B cell (primary cell): ENCODE measurements at regions not wholly inside any gene's neighbourhood (a gene's known extent, or its start where the extent isn't known, plus 50 kb on each side); places are given as distances from the start of the nearest gene placed in this dataset.

Experiments used
- ATAC-seq: fragments of 200-7000 bp; cut with Tn5 transposase; one replicate; pipeline ENCODE4 v1.10.0; 2021; ENCODE audit warnings: low read depth, mild to moderate bottlenecking, moderate number of reproducible peaks, moderate library complexity
- CTCF ChIA-PET: fragments of 350-600 bp; sonication (Branson Sonifier 250); formaldehyde crosslinking; loops from one replicate; lab custom pipeline; 2021; ENCODE audit warnings: antibody characterized with exemption, inconsistent platforms; lab: Charles Lee
- POLR2A ChIA-PET: fragments of 350-600 bp; sonication (Branson Sonifier 250); formaldehyde crosslinking; loops from one replicate; lab custom pipeline; 2021; ENCODE audit warnings: antibody characterized with exemption; lab: Charles Lee
- DNase-seq: peaks from one replicate; pipeline ENCODE4 v3.0.0; 2013
- H2AFZ ChIP-seq: 2 replicates; pipeline ENCODE4 v1.6.1; 2012; ENCODE audit warnings: mild to moderate bottlenecking, low read depth, low read length; ENCODE audit not compliant: insufficient read depth, poor library complexity, severe bottlenecking
- H3K27ac ChIP-seq, 2 donors: 1 replicate in 1 of 2; 2 replicates in 1 of 2; pipeline ENCODE4 v1.5.1; 2012 to 2013; ENCODE audit warnings: low read length in 2 of 2, mild to moderate bottlenecking in 2 of 2, moderate library complexity in 1 of 2
- H3K27me3 ChIP-seq, 4 experiments: fragments of 200-600 bp in 1 of 4; sonication (generic) in 1 of 4; replicated peaks in 1 of 4; 1 replicate in 2 of 4; 2 replicates in 2 of 4; pipeline versions ENCODE4 v1.6.1 to v1.7.0; 2013 to 2016; ENCODE audit warnings: low read length in 3 of 4, mild to moderate bottlenecking in 2 of 4, mixed read lengths in 1 of 4, moderate library complexity in 1 of 4; ENCODE audit not compliant: insufficient read depth in 4 of 4, control insufficient read depth in 3 of 4; ENCODE audit errors: control extremely low read depth in 1 of 4
- H3K36me3 ChIP-seq, 2 experiments: replicated peaks in 1 of 2; 1 replicate in 1 of 2; 2 replicates in 1 of 2; pipeline versions ENCODE4 v1.6.1 to v1.7.1; 2013; ENCODE audit warnings: low read length in 1 of 2; ENCODE audit not compliant: insufficient read depth in 2 of 2, control insufficient read depth in 1 of 2; ENCODE audit errors: control extremely low read depth in 1 of 2, extremely low read depth in 1 of 2
- H3K4me1 ChIP-seq, 2 donors: fragments of 200-600 bp in 1 of 2; sonication (generic) in 1 of 2; 1 replicate in 1 of 2; 2 replicates in 1 of 2; pipeline versions ENCODE4 v1.5.1 to v1.6.1; 2013 to 2017; ENCODE audit warnings: low read length in 2 of 2; ENCODE audit not compliant: control insufficient read depth in 2 of 2, insufficient read depth in 2 of 2
- H3K4me2 ChIP-seq: replicated peaks from 2 replicates; pipeline ENCODE3; 2012; ENCODE audit warnings: mild to moderate bottlenecking, low read depth, low read length; ENCODE audit not compliant: poor library complexity, severe bottlenecking
- H3K4me3 ChIP-seq, 5 experiments: fragments of 200-600 bp in 1 of 5; sonication (generic) in 1 of 5; 1 replicate in 3 of 5; 2 replicates in 2 of 5; pipeline versions ENCODE4 v1.5.1 to v1.7.0; 2011 to 2016; ENCODE audit warnings: low read length in 4 of 5, mild to moderate bottlenecking in 4 of 5, low read depth in 2 of 5, control low read depth in 1 of 5, moderate library complexity in 1 of 5; ENCODE audit not compliant: insufficient read depth in 1 of 5; ENCODE audit errors: control extremely low read depth in 1 of 5, extremely low read depth in 1 of 5
- H3K79me2 ChIP-seq: fragments of 200-600 bp; sonication (generic); one replicate; pipeline ENCODE4 v1.6.0; 2016; ENCODE audit warnings: low read length; ENCODE audit not compliant: control insufficient read depth, insufficient read depth
- H3K9ac ChIP-seq: fragments of 200-600 bp; sonication (generic); 2 replicates; pipeline ENCODE4 v1.6.1; 2017; ENCODE audit warnings: mild to moderate bottlenecking, low read length, moderate library complexity
- H3K9me3 ChIP-seq, 3 donors: one replicate each; pipeline versions ENCODE4 v1.6.1 to v1.7.1; 2013; ENCODE audit warnings: low read length in 2 of 3; ENCODE audit not compliant: control insufficient read depth in 2 of 3, insufficient read depth in 1 of 3; ENCODE audit errors: control extremely low read depth in 1 of 3
- H4K20me1 ChIP-seq: 2 replicates; pipeline ENCODE4 v1.6.0; 2012; ENCODE audit warnings: mild to moderate bottlenecking, low read length; ENCODE audit not compliant: insufficient read depth, control insufficient read depth, poor library complexity, severe bottlenecking
- H3K27ac Mint-ChIP-seq: one replicate; pipeline ENCODE4 v1.8.0; 2021; ENCODE audit warnings: mixed read lengths
- H3K27me3 Mint-ChIP-seq: one replicate; pipeline ENCODE4 v1.8.0; 2021; ENCODE audit warnings: mixed read lengths
- H3K4me1 Mint-ChIP-seq: one replicate; pipeline ENCODE4 v1.8.0; 2021; ENCODE audit warnings: mixed read lengths
- H3K4me3 Mint-ChIP-seq: one replicate; pipeline ENCODE4 v1.8.0; 2021; ENCODE audit warnings: mixed read lengths
- H3K9me3 Mint-ChIP-seq: one replicate; pipeline ENCODE4 v1.8.0; 2022; ENCODE audit warnings: mixed read lengths; ENCODE audit not compliant: insufficient read depth
- CTCF ChIP-seq: fragments of 200-600 bp; IDR thresholded peaks from one replicate; pipeline ENCODE4 v1.8.0; 2022; ENCODE audit warnings: antibody characterized with exemption, mild to moderate bottlenecking
- EZH2 ChIP-seq: IDR thresholded peaks from 2 replicates; pipeline ENCODE4 v1.6.1; 2012; ENCODE audit warnings: borderline replicate concordance, low read depth, mild to moderate bottlenecking, moderate library complexity, low read length; ENCODE audit not compliant: insufficient read depth, poor library complexity, severe bottlenecking
- WGBS: methylation state at CpG from one replicate; pipeline ENCODE4 v1.1.5; 2013; ENCODE audit warnings: missing lambda C conversion rate; ENCODE audit not compliant: insufficient coverage; 5-methylcytosine and 5-hydroxymethylcytosine counted together
- intact Hi-C: fragments of 100-400 bp; cut with micrococcal nuclease; formaldehyde crosslinking; loops from one replicate; pipeline ENCODE4 v1.10.0; 2022

GRCh38 chr18:22098563-22098989, 70.8 kb upstream of the GATA6 start:
- H3K27ac Mint-ChIP-seq, result no peak overlapping the region
- H3K9me3 Mint-ChIP-seq, result no peaks in the 10 kb centered on the region
- Histone ChIP-seq H3K36me3 (no peaks in the 10 kb centered on the region), H3K9ac (no peak overlapping the region), H4K20me1 (no peaks in the 10 kb centered on the region), H3K27me3 (no peaks in the 10 kb centered on the region), H3K4me1 (no peaks in the 10 kb centered on the region), H3K9me3 (no peaks in the 10 kb centered on the region), H3K4me3 (no peak overlapping the region), H3K4me2 (no peak overlapping the region), H3K27ac (no peak overlapping the region), H2AFZ (no peak overlapping the region), H3K79me2 (no peaks in the 10 kb centered on the region)
- no peak for DNase-seq
- intact Hi-C loops, result no loop called here
- no CpG with 5 or more reads among the region's 3 CpGs for WGBS
- no peak for TF ChIP-seq CTCF
- TF ChIP-seq EZH2, result no peak
- H3K4me3 Mint-ChIP-seq, result no peak overlapping the region
- ChIA-PET POLR2A (no interaction called here), CTCF (no interaction called here)
- ATAC-seq, result no peak
- H3K27me3 Mint-ChIP-seq, result peaks cover 4% of the 10 kb centered on the region
- H3K4me1 Mint-ChIP-seq, result no peaks in the 10 kb centered on the region

- ATAC-seq (no peak), DNase-seq (no peak)
- no peak overlapping the region for H3K4me3 ChIP-seq
- CTCF ChIA-PET, result no interaction called here
- H3K4me3 Mint-ChIP-seq, result no peak overlapping the region
- no peak overlapping the region for H3K27ac Mint-ChIP-seq
- no peaks in the 10 kb centered on the region for H3K27me3 ChIP-seq
- H3K79me2 ChIP-seq, result no peaks in the 10 kb centered on the region
- no peak overlapping the region for H3K4me2 ChIP-seq
- no peaks in the 10 kb centered on the region for H4K20me1 ChIP-seq
- no peak overlapping the region for H3K27ac ChIP-seq
- H3K4me1 ChIP-seq, result no peaks in the 10 kb centered on the region
- intact Hi-C loops, result no loop called here
- 60% methylated on average over 1 of the region's 2 CpGs for WGBS
- H3K27me3 Mint-ChIP-seq, result peaks cover 8% of the 10 kb centered on the region
- H3K4me1 Mint-ChIP-seq, result no peaks in the 10 kb centered on the region
- no peaks in the 10 kb centered on the region for H3K36me3 ChIP-seq
- H3K9ac ChIP-seq, result no peak overlapping the region
- no peaks in the 10 kb centered on the region for H3K9me3 Mint-ChIP-seq
- TF ChIP-seq EZH2 (no peak), CTCF (no peak)
- H2AFZ ChIP-seq, result no peak overlapping the region
- no peaks in the 10 kb centered on the region for H3K9me3 ChIP-seq
- POLR2A ChIA-PET, result no interaction called here
Observed at GRCh38 chr18:22099925-22100324, 69.5 kb upstream of the GATA6 start.
